ENCODE measurements at regions not wholly inside any gene's neighbourhood (a gene's known extent, or its start where the extent isn't known, plus 50 kb on each side); places are given as distances from the start of the nearest gene placed in this dataset.

DNA sequence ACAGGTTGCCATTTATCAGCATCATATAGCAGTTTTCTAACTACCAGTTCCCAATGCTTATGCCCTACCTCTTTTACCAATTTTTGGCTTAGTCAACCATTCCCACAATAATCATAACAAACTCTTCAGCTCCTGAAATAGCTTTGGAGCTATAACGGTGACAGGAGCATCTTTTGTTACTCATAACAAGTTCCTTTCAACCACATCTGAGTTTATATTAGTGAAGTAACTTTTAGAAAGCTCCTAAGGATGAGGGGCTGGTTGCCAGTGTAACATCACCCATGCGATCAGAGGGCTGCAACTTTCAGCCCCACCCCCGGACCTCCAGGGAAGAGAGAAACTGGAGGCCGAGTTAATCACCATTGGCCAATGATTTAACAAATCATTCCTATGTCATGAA, 495.3 kb upstream of the RASGRP1 start:
- TF ChIP-seq CTCF (IDR thresholded peaks at IDR 0.05): no peak
- TF ChIP-seq POLR2A (IDR thresholded peaks at IDR 0.05): no peak

Measured in lower leg skin (tissue), 3 donors.